Epithelial cell of esophagus (primary cell): ENCODE measurements at regions not wholly inside any gene's neighbourhood (a gene's known extent, or its start where the extent isn't known, plus 50 kb on each side); places are given as distances from the start of the nearest gene placed in this dataset.

ENCODE experiments used
- DNase-seq: peaks from one replicate; pipeline ENCODE4 v3.0.0; 2010; ENCODE audit warnings: low read depth
- H3K4me3 ChIP-seq: 2 replicates; pipeline ENCODE4 v1.5.1; 2011; ENCODE audit warnings: mild to moderate bottlenecking, low read length, control low read depth
- CTCF ChIP-seq: IDR thresholded peaks from 2 replicates; pipeline ENCODE4 v1.5.1; 2011; ENCODE audit warnings: low read depth, mild to moderate bottlenecking, low read length, control low read depth, inconsistent platforms; ENCODE audit not compliant: insufficient read depth; ENCODE audit errors: missing control alignments

GRCh38 chr17:73814075-73814474 is 169.8 kb upstream of the SDK2 start:
- no peak for DNase-seq
- no peak overlapping the region for H3K4me3 ChIP-seq
- TF ChIP-seq CTCF = no peak

GRCh38 chr17:73815474-73815873 is 171.2 kb upstream of the SDK2 start:
- DNase-seq = no peak
- no peak overlapping the region for H3K4me3 ChIP-seq
- TF ChIP-seq CTCF = no peak

GRCh38 chr17:73819440-73820395 is 175.5 kb upstream of the SDK2 start:
- DNase-seq = no peak
- TF ChIP-seq CTCF = no peak
- no peak overlapping the region for H3K4me3 ChIP-seq

DNA sequence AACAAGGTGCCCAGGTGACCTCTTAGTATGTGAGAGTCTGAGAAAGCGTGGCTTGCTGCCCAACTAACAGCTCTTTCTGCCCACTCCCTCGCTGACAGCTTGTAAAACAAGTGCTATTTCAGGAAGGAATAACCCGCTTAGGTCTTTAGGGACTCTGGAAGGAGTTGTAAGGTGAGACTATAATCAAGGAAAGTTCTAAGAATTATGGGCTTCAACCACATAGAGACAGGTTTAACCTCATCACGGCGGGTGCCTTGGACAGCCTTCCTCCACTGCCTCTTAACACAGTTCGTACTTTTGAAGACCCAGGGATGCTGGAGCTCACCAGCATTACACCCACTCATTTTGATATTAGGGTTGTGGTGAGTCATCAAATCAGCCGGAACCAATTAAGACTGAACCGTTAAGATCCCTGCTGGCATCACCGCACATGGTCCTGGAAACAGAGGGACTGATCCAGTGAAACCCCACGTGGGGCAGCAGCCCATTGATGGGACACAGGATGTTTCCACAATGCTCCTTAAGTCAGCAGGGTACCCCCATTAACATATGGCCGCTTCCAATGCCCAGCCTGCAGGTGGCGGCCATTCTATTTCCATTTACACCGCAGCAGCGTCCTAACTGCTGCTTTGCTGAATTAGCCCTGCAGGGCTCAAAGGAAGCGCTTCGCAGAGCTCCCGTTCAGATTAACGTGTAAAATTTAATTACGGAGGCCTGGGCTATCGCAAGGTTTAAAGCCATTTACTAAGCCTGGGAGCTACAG is 176.6 kb upstream of the SDK2 start:
- no peak overlapping the region for H3K4me3 ChIP-seq
- no peak for DNase-seq
- TF ChIP-seq CTCF = no peak

DNA sequence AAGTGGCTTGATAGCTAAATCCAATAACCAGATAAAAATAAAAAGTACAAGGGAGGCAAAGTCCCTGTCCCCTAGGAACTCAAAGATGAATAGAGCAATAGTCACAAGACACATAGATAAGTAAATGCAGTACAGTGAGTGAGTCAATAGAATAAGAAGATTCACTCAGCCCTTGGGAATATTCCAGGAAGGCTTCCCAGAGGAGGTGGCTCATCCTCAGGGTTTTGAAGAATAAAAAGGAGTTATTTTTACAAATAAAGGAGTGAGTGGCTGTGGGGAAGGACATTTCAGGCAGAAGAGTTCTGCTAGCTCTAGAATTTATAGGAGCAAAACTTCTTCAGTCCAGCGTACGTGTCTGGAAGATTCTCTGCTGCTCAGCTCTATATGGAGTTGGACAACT is 177.4 kb upstream of the SDK2 start:
- TF ChIP-seq CTCF = no peak
- no peak for DNase-seq
- H3K4me3 ChIP-seq = no peak overlapping the region

GRCh38 chr17:73822371-73822770 is 178.1 kb upstream of the SDK2 start:
- TF ChIP-seq CTCF = no peak
- no peak for DNase-seq
- no peak overlapping the region for H3K4me3 ChIP-seq
